Astrocyte (in vitro differentiated cells and primary cell): ENCODE measurements at regions not wholly inside any gene's neighbourhood (a gene's known extent, or its start where the extent isn't known, plus 50 kb on each side); places are given as distances from the start of the nearest gene placed in this dataset.

Experiments used
- DNase-seq: peaks from one replicate; pipeline ENCODE4 v3.0.0-alpha.2; 2010; ENCODE audit warnings: low read depth
- FAIRE-seq: peaks from 2 replicates; lab custom pipeline; 2011; peaks lifted over from hg19 to GRCh38; lab: Jason Lieb, UNC
- H2AFZ ChIP-seq: 2 replicates; pipeline ENCODE4 v1.6.0; 2012; ENCODE audit warnings: low read depth, low read length, inconsistent platforms
- H3K27ac ChIP-seq: 2 replicates; pipeline ENCODE4 v1.5.1; 2011; ENCODE audit warnings: low read depth, low read length, inconsistent platforms
- H3K27me3 ChIP-seq: 2 replicates; pipeline ENCODE4 v1.6.0; 2011; ENCODE audit warnings: low read length, inconsistent platforms; ENCODE audit not compliant: insufficient read depth
- H3K36me3 ChIP-seq: 2 replicates; pipeline ENCODE4 v1.5.1; 2011; ENCODE audit warnings: low read length, inconsistent platforms; ENCODE audit not compliant: insufficient read depth
- H3K4me1 ChIP-seq: 2 replicates; pipeline ENCODE4 v1.5.1; 2011; ENCODE audit warnings: low read length, inconsistent platforms; ENCODE audit not compliant: insufficient read depth
- H3K4me2 ChIP-seq: 2 replicates; pipeline ENCODE4 v1.6.0; 2012; ENCODE audit warnings: low read length, inconsistent platforms
- H3K4me3 ChIP-seq: 2 replicates; pipeline ENCODE4 v1.5.1; 2011; ENCODE audit warnings: low read depth, mild to moderate bottlenecking, low read length, inconsistent platforms; ENCODE audit not compliant: insufficient read depth
- H3K79me2 ChIP-seq: 2 replicates; pipeline ENCODE4 v1.6.0; 2012; ENCODE audit warnings: mild to moderate bottlenecking, low read length, inconsistent platforms; ENCODE audit not compliant: insufficient read depth
- H3K9ac ChIP-seq: 2 replicates; pipeline ENCODE4 v1.6.0; 2012; ENCODE audit warnings: mild to moderate bottlenecking, low read length, inconsistent platforms
- H3K9me3 ChIP-seq: 2 replicates; pipeline ENCODE4 v1.5.1; 2012; ENCODE audit warnings: low read depth, mild to moderate bottlenecking, low read length, inconsistent platforms; ENCODE audit not compliant: insufficient read depth
- H4K20me1 ChIP-seq: 2 replicates; pipeline ENCODE4 v1.6.0; 2012; ENCODE audit warnings: low read length, inconsistent platforms; ENCODE audit not compliant: insufficient read depth
- H3K27ac Mint-ChIP-seq: one replicate; pipeline ENCODE4 v1.8.0; 2021; ENCODE audit warnings: mild to moderate bottlenecking, mixed read lengths; ENCODE audit not compliant: unreplicated experiment
- H3K27me3 Mint-ChIP-seq: one replicate; pipeline ENCODE4 v1.8.0; 2021; ENCODE audit warnings: low read depth, mixed read lengths; ENCODE audit not compliant: unreplicated experiment
- H3K36me3 Mint-ChIP-seq: one replicate; pipeline ENCODE4 v1.8.0; 2021; ENCODE audit warnings: low read depth, mixed read lengths; ENCODE audit not compliant: unreplicated experiment
- H3K4me1 Mint-ChIP-seq: one replicate; pipeline ENCODE4 v1.8.0; 2021; ENCODE audit warnings: low read depth, mixed read lengths; ENCODE audit not compliant: unreplicated experiment
- H3K4me3 Mint-ChIP-seq: one replicate; pipeline ENCODE4 v1.8.0; 2021; ENCODE audit warnings: mild to moderate bottlenecking, moderate library complexity, mixed read lengths; ENCODE audit not compliant: unreplicated experiment
- H3K9me3 Mint-ChIP-seq: one replicate; pipeline ENCODE4 v1.8.0; 2021; ENCODE audit warnings: mild to moderate bottlenecking, mixed read lengths; ENCODE audit not compliant: unreplicated experiment
- CTCF ChIP-seq: IDR thresholded peaks from 2 replicates; pipeline ENCODE4 v1.5.1; 2011; ENCODE audit warnings: low read depth, mild to moderate bottlenecking, inconsistent platforms, low read length, moderate library complexity; ENCODE audit not compliant: insufficient read depth
- EZH2 ChIP-seq: IDR thresholded peaks from 2 replicates; pipeline ENCODE4 v1.6.1; 2012; ENCODE audit warnings: mild to moderate bottlenecking, low read length, inconsistent platforms; ENCODE audit not compliant: insufficient read depth

- H3K27ac Mint-ChIP-seq: no peak overlapping the region
Observed at GRCh38 chr6:48206091-48206490, 95.1 kb upstream of the PTCHD4 start.

GRCh38 chr6:48200869-48201390, 89.9 kb upstream of the PTCHD4 start:
- Mint-ChIP-seq H3K9me3 (peaks cover 2% of the 10 kb centered on the region), H3K27me3 (no peaks in the 10 kb centered on the region), H3K4me1 (peaks cover 3% of the 10 kb centered on the region), H3K4me3 (no peak overlapping the region), H3K36me3 (no peaks in the 10 kb centered on the region), H3K27ac (no peak overlapping the region)
- FAIRE-seq (no peak), DNase-seq (peak; percentile 2)
- Histone ChIP-seq H3K27me3 (no peaks in the 10 kb centered on the region), H3K4me1 (no peaks in the 10 kb centered on the region), H3K36me3 (no peaks in the 10 kb centered on the region), H3K9ac (no peak overlapping the region), H3K4me2 (no peak overlapping the region), H4K20me1 (no peaks in the 10 kb centered on the region), H3K4me3 (no peak overlapping the region), H3K9me3 (no peaks in the 10 kb centered on the region), H3K79me2 (no peaks in the 10 kb centered on the region), H2AFZ (no peak overlapping the region), H3K27ac (no peak overlapping the region)
- TF ChIP-seq CTCF: no peak
- TF ChIP-seq EZH2: no peak

More at GRCh38 chr6:48206091-48206490, 95.1 kb upstream of the PTCHD4 start:
- Histone ChIP-seq H3K27me3 (no peaks in the 10 kb centered on the region), H3K4me2 (no peak overlapping the region), H2AFZ (no peak overlapping the region), H3K79me2 (no peaks in the 10 kb centered on the region), H3K9me3 (peaks cover 3% of the 10 kb centered on the region), H3K27ac (no peak overlapping the region), H3K4me1 (no peaks in the 10 kb centered on the region), H3K36me3 (no peaks in the 10 kb centered on the region), H3K4me3 (no peak overlapping the region), H4K20me1 (no peaks in the 10 kb centered on the region), H3K9ac (no peak overlapping the region)
- Mint-ChIP-seq H3K27me3 (no peaks in the 10 kb centered on the region), H3K4me3 (no peak overlapping the region), H3K4me1 (no peaks in the 10 kb centered on the region), H3K36me3 (no peaks in the 10 kb centered on the region), H3K9me3 (peaks cover 2% of the 10 kb centered on the region)
- DNase-seq (no peak), FAIRE-seq (no peak)
- no peak for TF ChIP-seq EZH2
- no peak for TF ChIP-seq CTCF

GRCh38 chr6:48199499-48199898, 88.5 kb upstream of the PTCHD4 start:
- no peak for FAIRE-seq
- H3K4me3 ChIP-seq: no peak overlapping the region
- H3K27ac Mint-ChIP-seq: no peak overlapping the region
- no peaks in the 10 kb centered on the region for H3K36me3 Mint-ChIP-seq
- peaks cover 3% of the 10 kb centered on the region for H3K4me1 Mint-ChIP-seq
- no peak overlapping the region for H2AFZ ChIP-seq
- H3K4me1 ChIP-seq: no peaks in the 10 kb centered on the region
- no peaks in the 10 kb centered on the region for H3K79me2 ChIP-seq
- H3K4me3 Mint-ChIP-seq: no peak overlapping the region
- TF ChIP-seq EZH2 (no peak), CTCF (no peak)
- H3K4me2 ChIP-seq: no peak overlapping the region
- peaks cover 2% of the 10 kb centered on the region for H3K9me3 Mint-ChIP-seq
- no peaks in the 10 kb centered on the region for H3K36me3 ChIP-seq
- no peaks in the 10 kb centered on the region for H4K20me1 ChIP-seq
- no peak overlapping the region for H3K27ac ChIP-seq
- no peaks in the 10 kb centered on the region for H3K27me3 ChIP-seq
- DNase-seq: no peak
- no peaks in the 10 kb centered on the region for H3K9me3 ChIP-seq
- H3K27me3 Mint-ChIP-seq: no peaks in the 10 kb centered on the region
- H3K9ac ChIP-seq: no peak overlapping the region
